ENCODE measurements at regions not wholly inside any gene's neighbourhood (a gene's known extent, or its start where the extent isn't known, plus 50 kb on each side); places are given as distances from the start of the nearest gene placed in this dataset.

- intact Hi-C loops (cut with DNase I): no loop called here
- H3K4me3 ChIP-seq: no peak overlapping the region
- WGBS, 3 donors: 60 to 67% (median 66%) methylated on average over 1 of the region's 1 CpG
Measured at GRCh38 chr14:28946267-28946666, 179.7 kb downstream of the FOXG1 start.

GRCh38 chr14:28949503-28949902 is 182.9 kb downstream of the FOXG1 start:
- H3K27me3 ChIP-seq (ENCODE audit: insufficient read depth in 3 of 3, low read length in 2 of 3): no peaks in the 10 kb centered on the region
- H3K4me3 ChIP-seq: no peak overlapping the region
- WGBS, 3 donors: 85 to 95% (median 87%) methylated on average over 2 of the region's 2 CpGs
- ATAC-seq (no peak), DNase-seq (no peak)
- TF ChIP-seq, protein P1, sequence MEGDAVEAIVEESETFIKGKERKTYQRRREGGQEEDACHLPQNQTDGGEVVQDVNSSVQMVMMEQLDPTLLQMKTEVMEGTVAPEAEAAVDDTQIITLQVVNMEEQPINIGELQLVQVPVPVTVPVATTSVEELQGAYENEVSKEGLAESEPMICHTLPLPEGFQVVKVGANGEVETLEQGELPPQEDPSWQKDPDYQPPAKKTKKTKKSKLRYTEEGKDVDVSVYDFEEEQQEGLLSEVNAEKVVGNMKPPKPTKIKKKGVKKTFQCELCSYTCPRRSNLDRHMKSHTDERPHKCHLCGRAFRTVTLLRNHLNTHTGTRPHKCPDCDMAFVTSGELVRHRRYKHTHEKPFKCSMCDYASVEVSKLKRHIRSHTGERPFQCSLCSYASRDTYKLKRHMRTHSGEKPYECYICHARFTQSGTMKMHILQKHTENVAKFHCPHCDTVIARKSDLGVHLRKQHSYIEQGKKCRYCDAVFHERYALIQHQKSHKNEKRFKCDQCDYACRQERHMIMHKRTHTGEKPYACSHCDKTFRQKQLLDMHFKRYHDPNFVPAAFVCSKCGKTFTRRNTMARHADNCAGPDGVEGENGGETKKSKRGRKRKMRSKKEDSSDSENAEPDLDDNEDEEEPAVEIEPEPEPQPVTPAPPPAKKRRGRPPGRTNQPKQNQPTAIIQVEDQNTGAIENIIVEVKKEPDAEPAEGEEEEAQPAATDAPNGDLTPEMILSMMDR (IDR thresholded peaks at IDR 0.05): no peak
- H3K36me3 ChIP-seq (ENCODE audit: insufficient read depth in 1 of 2, low read depth in 1 of 2): no peaks in the 10 kb centered on the region
- H3K4me1 ChIP-seq: no peaks in the 10 kb centered on the region
- intact Hi-C loops (cut with DNase I): no loop called here
- H3K27ac ChIP-seq: no peak overlapping the region
- H3K9me3 ChIP-seq: no peaks in the 10 kb centered on the region

More at GRCh38 chr14:28946267-28946666, 179.7 kb downstream of the FOXG1 start:
- no peaks in the 10 kb centered on the region for H3K27me3 ChIP-seq (ENCODE audit: insufficient read depth in 3 of 3, low read length in 2 of 3)
- H3K4me1 ChIP-seq: no peaks in the 10 kb centered on the region
- ATAC-seq (no peak), DNase-seq (no peak)
- TF ChIP-seq, protein P1 (IDR thresholded peaks at IDR 0.05): no peak
- no peaks in the 10 kb centered on the region for H3K9me3 ChIP-seq
- H3K36me3 ChIP-seq (ENCODE audit: insufficient read depth in 1 of 2, low read depth in 1 of 2): no peaks in the 10 kb centered on the region
- no peak overlapping the region for H3K27ac ChIP-seq

DNA sequence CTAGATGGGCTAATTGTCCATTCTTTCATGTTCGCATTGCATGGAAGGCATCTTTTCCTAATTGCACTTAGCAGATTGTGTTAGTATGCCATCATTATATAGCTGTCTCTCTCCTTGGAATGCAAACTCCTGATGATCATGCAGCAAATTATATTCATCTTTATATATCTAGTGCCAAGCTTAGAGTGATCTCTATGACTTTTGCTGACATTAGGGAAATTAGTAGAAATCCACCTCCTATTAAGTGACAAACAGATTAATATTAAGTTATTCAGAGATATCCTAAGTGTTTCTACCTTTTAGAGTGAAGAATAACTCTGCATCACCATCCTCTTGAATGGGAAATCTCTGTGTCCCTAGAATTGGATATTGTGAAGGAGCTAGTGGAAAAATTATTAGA is 185.6 kb downstream of the FOXG1 start:
- intact Hi-C loops (cut with DNase I): loop anchor here in 1 of 2 donors (5.0 kb wide), 1 partner anchor 345 kb away; no protein-coding TSS in a partner anchor
- no peak overlapping the region for H3K4me3 ChIP-seq
- H3K27ac ChIP-seq: no peak overlapping the region
- no peaks in the 10 kb centered on the region for H3K36me3 ChIP-seq (ENCODE audit: insufficient read depth in 1 of 2, low read depth in 1 of 2)
- WGBS, 3 donors: 90 to 100% (median 92%) methylated on average over 1 of the region's 1 CpG
- ATAC-seq (no peak), DNase-seq (no peak)
- H3K4me1 ChIP-seq: no peaks in the 10 kb centered on the region
- H3K9me3 ChIP-seq: no peaks in the 10 kb centered on the region
- no peaks in the 10 kb centered on the region for H3K27me3 ChIP-seq (ENCODE audit: insufficient read depth in 3 of 3, low read length in 2 of 3)
- TF ChIP-seq, protein P1 (IDR thresholded peaks at IDR 0.05): no peak

GRCh38 chr14:28952666-28953065 is 186.1 kb downstream of the FOXG1 start:
- Histone ChIP-seq H3K9me3 (no peaks in the 10 kb centered on the region), H3K27me3 (ENCODE audit: insufficient read depth in 3 of 3, low read length in 2 of 3) (no peaks in the 10 kb centered on the region), H3K36me3 (ENCODE audit: insufficient read depth in 1 of 2, low read depth in 1 of 2) (no peaks in the 10 kb centered on the region), H3K27ac (no peak overlapping the region), H3K4me3 (no peak overlapping the region), H3K4me1 (no peaks in the 10 kb centered on the region)
- intact Hi-C loops (cut with DNase I): loop anchor here in 1 of 2 donors (5.0 kb wide), 1 partner anchor 345 kb away; no protein-coding TSS in a partner anchor
- DNase-seq: no peak
- ATAC-seq: no peak
- TF ChIP-seq, protein P1 (IDR thresholded peaks at IDR 0.05): no peak

GRCh38 chr14:28953973-28954372 is 187.4 kb downstream of the FOXG1 start:
- no peak overlapping the region for H3K27ac ChIP-seq
- intact Hi-C loops (cut with DNase I): loop anchor here in 1 of 2 donors (5.0 kb wide), 1 partner anchor 343 kb away; no protein-coding TSS in a partner anchor
- H3K36me3 ChIP-seq (ENCODE audit: insufficient read depth in 1 of 2, low read depth in 1 of 2): no peaks in the 10 kb centered on the region
- TF ChIP-seq, protein P1 (IDR thresholded peaks at IDR 0.05): no peak
- H3K27me3 ChIP-seq (ENCODE audit: insufficient read depth in 3 of 3, low read length in 2 of 3): no peaks in the 10 kb centered on the region
- no peak overlapping the region for H3K4me3 ChIP-seq
- H3K4me1 ChIP-seq: no peaks in the 10 kb centered on the region
- DNase-seq: no peak
- no peaks in the 10 kb centered on the region for H3K9me3 ChIP-seq
- WGBS, 3 donors: 77 to 87% (median 81%) methylated on average over 2 of the region's 2 CpGs
- no peak for ATAC-seq

Measured in psoas muscle (tissue), 7 donors.